GM18870 (cell line): ENCODE measurements at regions not wholly inside any gene's neighbourhood (a gene's known extent, or its start where the extent isn't known, plus 50 kb on each side); places are given as distances from the start of the nearest gene placed in this dataset.
"Not testable (repeated sequence)": the region's sequence is repeated elsewhere in the genome, so short reads cannot be mapped to it uniquely, and the experiment has no call there.

Source experiments
- ATAC-seq: cut with Tn5 transposase; IDR thresholded peaks from one replicate; pipeline ENCODE4 v1.9.1; 2021; ENCODE audit warnings: moderate library complexity; ENCODE audit not compliant: unreplicated experiment

- no peak for ATAC-seq
Observed at GRCh38 chr20:57783196-57783595, 73.4 kb upstream of the PMEPA1 start.

GRCh38 chr20:57782631-57783041 lies 72.8 kb upstream of the PMEPA1 start:
- no peak for ATAC-seq

- ATAC-seq: no peak
Observed at GRCh38 chr20:57781901-57782300, 72.1 kb upstream of the PMEPA1 start.

DNA sequence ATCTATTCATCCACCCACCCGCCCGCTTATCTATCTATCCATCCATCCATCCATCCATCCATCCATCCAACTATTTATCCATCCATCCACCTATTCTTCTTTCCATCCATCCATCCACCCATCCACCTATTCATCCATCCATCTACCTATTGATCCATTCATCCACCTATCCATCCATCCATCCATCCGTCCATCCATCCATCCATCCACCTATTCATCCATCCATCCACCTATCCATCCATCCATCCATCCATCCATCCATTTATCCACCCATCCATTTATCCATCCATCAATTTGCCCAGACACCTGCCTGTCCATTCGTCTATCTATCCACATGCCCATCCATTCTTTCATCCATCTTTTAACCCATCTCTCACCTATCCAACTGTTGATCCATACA lies 71.1 kb upstream of the PMEPA1 start:
- no peak for ATAC-seq

DNA sequence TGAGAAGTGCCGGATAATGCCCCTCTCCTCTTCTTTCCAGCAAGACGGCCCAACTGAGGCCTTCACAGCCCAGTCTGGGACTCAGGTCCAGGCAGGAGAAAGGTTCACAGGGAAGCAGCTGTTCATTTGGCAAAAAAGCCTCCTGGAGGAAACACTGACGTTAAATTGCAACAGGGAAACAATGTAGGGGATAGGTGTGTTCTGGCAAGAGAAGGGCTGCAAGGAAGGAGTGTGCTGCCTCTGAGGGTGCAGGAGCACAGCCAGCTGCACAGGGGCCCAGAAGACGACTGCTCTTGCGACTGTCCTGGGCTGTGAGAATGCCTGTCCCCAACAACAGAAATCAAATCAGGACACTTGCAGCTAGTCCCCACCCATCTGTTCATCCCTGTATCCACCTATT lies 70.6 kb upstream of the PMEPA1 start:
- no peak for ATAC-seq

DNA sequence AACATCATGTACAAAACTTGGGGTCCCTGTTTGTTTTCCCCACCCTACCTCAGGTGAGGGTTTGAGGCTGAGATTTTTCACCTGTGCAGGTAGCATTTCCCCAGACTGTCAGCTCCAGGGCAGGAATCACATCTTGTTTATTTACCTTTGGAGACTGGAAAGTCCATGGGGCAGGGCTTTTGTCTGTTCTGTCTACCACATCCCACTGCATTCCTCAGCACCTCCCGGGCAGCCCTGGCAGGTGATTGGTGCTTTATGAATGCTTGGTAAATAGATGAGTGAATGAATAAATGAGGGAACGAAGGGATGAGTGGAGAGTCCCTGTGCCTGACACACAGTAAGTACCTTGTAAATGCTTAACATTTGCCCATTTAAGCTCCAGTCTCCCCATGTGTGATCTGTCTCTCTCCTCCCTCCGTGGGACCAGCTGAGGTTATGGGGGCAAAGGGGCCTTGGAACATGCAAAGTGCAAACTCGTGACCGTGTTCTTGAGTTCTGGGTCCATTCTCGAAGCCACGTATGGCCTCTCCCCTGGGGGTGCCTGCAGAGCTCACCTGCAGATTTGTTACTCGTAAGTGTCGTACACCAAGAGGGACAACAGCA lies 69.7 kb upstream of the PMEPA1 start:
- ATAC-seq: no peak

DNA sequence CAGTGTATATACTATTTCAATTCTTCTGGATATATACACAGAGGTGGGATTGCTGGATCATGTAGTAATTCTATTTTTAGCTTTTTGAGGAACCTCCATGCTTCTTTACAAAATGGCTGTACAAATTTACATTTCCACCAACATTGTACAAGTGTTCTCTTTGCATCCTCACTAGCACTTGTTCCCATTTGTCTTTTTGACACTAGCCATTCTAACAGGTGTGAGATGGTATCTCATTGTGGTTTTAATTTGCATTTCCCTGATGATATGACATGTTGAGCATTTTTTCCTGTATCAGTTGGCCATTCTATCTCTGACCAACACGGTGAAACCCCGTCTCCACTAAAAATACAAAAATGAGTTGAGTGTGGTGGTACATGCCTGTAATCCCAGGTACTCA lies 68.1 kb upstream of the PMEPA1 start:
- no peak for ATAC-seq

DNA sequence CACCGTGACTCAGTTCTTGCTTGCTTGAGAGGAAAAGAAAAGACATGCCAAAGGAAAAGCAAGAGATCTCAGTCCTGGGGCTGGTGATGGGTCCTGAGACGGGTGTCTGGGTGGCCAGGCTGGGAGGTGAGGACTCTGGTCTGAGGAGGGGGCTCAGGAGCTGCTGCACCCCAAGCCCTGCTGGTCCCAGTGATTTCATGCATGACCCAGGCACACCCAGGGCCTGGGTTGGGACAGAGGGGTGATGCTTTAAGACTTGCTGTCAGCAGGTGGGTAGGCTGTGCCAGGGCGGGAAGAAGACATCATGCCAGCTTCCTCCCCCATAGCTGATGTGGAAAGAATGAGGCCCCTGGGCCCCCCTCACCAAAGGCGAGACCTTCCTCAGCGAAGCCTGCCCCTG lies 65.1 kb upstream of the PMEPA1 start:
- no peak for ATAC-seq

- no peak for ATAC-seq
Observed at GRCh38 chr20:57774111-57774880, 64.5 kb upstream of the PMEPA1 start.

- ATAC-seq: no peak
Observed at GRCh38 chr20:57773059-57773815, 63.4 kb upstream of the PMEPA1 start.

DNA sequence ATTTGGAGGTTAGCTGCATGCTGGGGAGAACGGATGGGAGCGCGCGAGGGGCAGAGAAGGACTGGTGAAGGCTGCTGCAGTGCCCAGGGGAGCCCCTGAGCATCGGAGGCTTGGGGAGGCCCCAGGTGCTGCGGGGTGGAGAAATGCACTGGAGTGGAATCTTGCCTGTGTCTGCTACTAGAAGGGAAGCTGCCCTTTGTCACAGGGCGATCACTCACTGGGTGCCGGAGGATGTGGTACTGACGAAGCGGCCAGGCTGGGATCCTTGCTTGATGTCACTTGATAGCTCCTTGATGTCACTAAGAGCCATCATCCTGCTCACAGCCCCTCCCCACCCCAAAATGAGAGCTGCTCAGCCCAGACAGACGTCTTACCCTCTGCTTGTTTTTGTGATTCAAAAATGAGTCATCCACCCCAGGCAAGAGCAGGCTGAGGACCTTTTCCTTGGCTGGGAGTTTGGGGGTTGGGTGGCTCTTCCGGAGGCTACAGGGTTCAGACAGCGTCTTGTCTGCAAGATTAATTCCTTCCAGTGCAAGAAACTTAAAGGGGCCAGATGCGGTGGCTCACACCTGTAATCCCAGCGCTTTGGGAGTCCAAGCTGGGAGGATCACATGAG lies 62.6 kb upstream of the PMEPA1 start:
- no peak for ATAC-seq

GRCh38 chr20:57770852-57771720 lies 61.3 kb upstream of the PMEPA1 start:
- ATAC-seq: no peak

DNA sequence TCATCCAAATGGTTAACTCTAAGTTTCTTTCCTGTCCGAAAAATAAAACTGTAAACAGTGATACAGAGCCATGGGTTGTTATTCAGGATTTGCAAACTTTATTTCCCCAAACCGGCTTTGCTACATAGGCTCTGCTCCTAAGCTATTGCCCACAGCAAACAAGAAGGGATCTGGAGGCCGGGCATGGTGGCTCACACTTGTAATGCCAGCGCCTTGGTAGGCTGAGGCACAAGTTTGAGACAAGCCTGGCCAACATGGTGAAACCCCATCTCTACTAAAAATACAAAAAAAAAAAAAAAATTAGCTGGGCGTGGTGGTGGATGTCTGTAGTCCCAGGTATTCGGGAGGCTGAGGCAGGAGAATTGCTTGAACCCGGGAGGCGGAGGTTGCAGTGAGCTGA lies 60.6 kb upstream of the PMEPA1 start:
- ATAC-seq: not testable (repeated sequence)

GRCh38 chr20:57769756-57770155 lies 59.9 kb upstream of the PMEPA1 start:
- ATAC-seq: no peak

DNA sequence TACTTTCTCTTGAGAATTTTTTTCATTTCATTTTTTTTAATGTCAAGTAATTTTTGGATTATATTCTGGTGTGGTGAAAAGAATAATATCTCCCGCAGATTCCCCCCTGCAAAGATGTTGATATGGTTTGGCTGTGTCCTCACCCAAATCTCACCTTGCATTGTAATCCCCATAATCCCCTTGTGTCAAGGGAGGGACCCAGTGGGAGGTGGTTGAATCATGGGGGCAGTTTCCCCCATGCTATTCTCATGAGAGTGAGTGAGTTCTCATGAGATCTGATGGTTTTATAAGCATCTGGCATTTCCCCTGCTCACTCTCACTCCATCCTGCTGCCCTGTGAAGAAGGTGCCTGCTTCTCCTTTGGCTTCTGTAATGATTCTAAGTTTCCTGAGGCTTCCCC lies 58.7 kb upstream of the PMEPA1 start:
- ATAC-seq: no peak

DNA sequence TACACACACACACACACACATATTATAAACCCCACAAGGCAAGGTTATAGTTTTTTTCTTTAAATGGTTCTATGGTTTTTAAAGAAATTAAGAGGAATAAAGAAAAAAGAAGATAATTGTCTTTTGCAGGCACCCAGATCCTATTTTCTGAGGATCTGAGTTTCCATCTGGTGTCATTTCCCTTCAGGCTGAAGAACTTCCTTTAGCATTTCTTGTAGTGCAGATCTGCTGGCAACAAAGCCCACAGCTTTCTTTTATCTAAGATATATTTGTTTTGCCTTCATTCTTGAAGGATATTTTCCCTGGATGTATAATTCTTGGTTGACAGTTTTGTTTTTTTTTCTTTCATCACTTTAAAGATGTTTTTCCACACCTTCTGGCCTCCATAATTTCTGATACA lies 57.6 kb upstream of the PMEPA1 start:
- no peak for ATAC-seq

- ATAC-seq: no peak
Observed at GRCh38 chr20:57763235-57763595, 53.4 kb upstream of the PMEPA1 start.

- ATAC-seq: no peak
Observed at GRCh38 chr20:57762531-57763234, 52.9 kb upstream of the PMEPA1 start.

- ATAC-seq: no peak
Observed at GRCh38 chr20:57761413-57761734, 51.6 kb upstream of the PMEPA1 start.

GRCh38 chr20:57760698-57761412 lies 51.0 kb upstream of the PMEPA1 start:
- ATAC-seq: no peak
